Panc1 (cell line): ENCODE measurements at regions not wholly inside any gene's neighbourhood (a gene's known extent, or its start where the extent isn't known, plus 50 kb on each side); places are given as distances from the start of the nearest gene placed in this dataset.
A peak's percentile ranks its signal among the peaks of the same experiment; 100 is the strongest.

Source experiments
- ATAC-seq: fragments of 200-7000 bp; cut with Tn5 transposase; 2 replicates; pipeline ENCODE4 v1.9.1; 2020; ENCODE audit warnings: mild to moderate bottlenecking, moderate library complexity
- BruUV-seq: library from RNA; stranded (reverse); fragments of 400-500 nt; replicated peaks from 2 replicates; lab custom pipeline; 2021; lab: Mats Ljungman, UMichigan
- CTCF ChIA-PET: fragments of 300-600 bp; sonication (Branson Sonifier 250); formaldehyde crosslinking; loops from one replicate; lab custom pipeline; 2022; ENCODE audit warnings: antibody characterized with exemption; lab: Charles Lee
- POLR2A ChIA-PET: fragments of 300-600 bp; sonication (Branson Sonifier 250); formaldehyde crosslinking; loops from one replicate; lab custom pipeline; 2022; ENCODE audit warnings: antibody characterized with exemption; lab: Charles Lee
- DNase-seq: peaks from one replicate; pipeline ENCODE4 v3.0.0-alpha.2; 2010; ENCODE audit warnings: low read depth, low spot score
- H3K27ac ChIP-seq: 2 replicates; pipeline ENCODE4 v1.5.1; 2011; ENCODE audit warnings: mild to moderate bottlenecking, low read length, inconsistent platforms
- H3K27me3 ChIP-seq: fragments of 200-500 bp; sonication (Bioruptor generic); 2 replicates; pipeline ENCODE4 v1.6.0; 2014; ENCODE audit warnings: low read length, inconsistent platforms; ENCODE audit not compliant: control insufficient read depth, insufficient read depth
- H3K36me3 ChIP-seq: fragments of 200-500 bp; sonication (Bioruptor generic); 2 replicates; pipeline ENCODE4 v1.5.1; 2014; ENCODE audit warnings: inconsistent platforms, mild to moderate bottlenecking, low read length, moderate library complexity; ENCODE audit not compliant: control insufficient read depth, insufficient read depth
- H3K4me1 ChIP-seq: 2 replicates; pipeline ENCODE4 v1.5.1; 2011; ENCODE audit warnings: inconsistent platforms, mild to moderate bottlenecking, low read length, moderate library complexity; ENCODE audit not compliant: control insufficient read depth, insufficient read depth
- H3K4me3 ChIP-seq, 2 experiments: 2 replicates each; pipeline ENCODE4 v1.5.1; 2011 to 2012; ENCODE audit warnings: low read depth in 2 of 2, low read length in 2 of 2, mild to moderate bottlenecking in 2 of 2, inconsistent platforms in 1 of 2, moderate library complexity in 1 of 2
- H3K9me3 ChIP-seq: fragments of 200-500 bp; sonication (Bioruptor generic); 2 replicates; pipeline ENCODE4 v1.5.1; 2014; ENCODE audit warnings: low read depth, mild to moderate bottlenecking, inconsistent platforms, low read length, moderate library complexity; ENCODE audit not compliant: control insufficient read depth, insufficient read depth
- CTCF ChIP-seq: fragments of 450-650 bp; IDR thresholded peaks from 2 replicates; pipeline ENCODE4 v1.5.1; 2017; ENCODE audit warnings: mild to moderate bottlenecking
- POLR2AphosphoS5 ChIP-seq: IDR thresholded peaks from 2 replicates; pipeline ENCODE4 v1.6.1; 2012; ENCODE audit warnings: mild to moderate bottlenecking, low read depth, low read length, moderate library complexity
- REST ChIP-seq, 2 experiments: IDR thresholded peaks; 2 replicates each; pipeline ENCODE4 v1.6.1; 2011 to 2012; ENCODE audit warnings: low read depth in 2 of 2, control low read depth in 1 of 2, low read length in 1 of 2, mild to moderate bottlenecking in 1 of 2, moderate library complexity in 1 of 2; ENCODE audit not compliant: insufficient read depth in 1 of 2
- SIN3A ChIP-seq: IDR thresholded peaks from 2 replicates; pipeline ENCODE4 v1.6.1; 2012; ENCODE audit warnings: low read depth, mild to moderate bottlenecking, low read length, moderate library complexity, borderline replicate concordance; ENCODE audit not compliant: insufficient read depth
- TCF7L2 ChIP-seq: IDR thresholded peaks from 2 replicates; pipeline ENCODE4 v1.6.1; 2011; ENCODE audit warnings: mild to moderate bottlenecking, low read depth, low read length, inconsistent platforms
- in situ Hi-C: cut with HindIII; loops from 2 replicates; pipeline ENCODE4 v1.10.0; 2016; ENCODE audit warnings: low sequenced_read_pairs, low pct_unique_long_range_greater_than_20kb
- intact Hi-C: fragments of 100-400 bp; cut with micrococcal nuclease; formaldehyde crosslinking; loops from one replicate; pipeline ENCODE4 v1.10.0; 2022; ENCODE audit not compliant: unreplicated experiment

GRCh38 chr7:130868139-130868538 lies 134.1 kb upstream of the KLF14 start:
- Histone ChIP-seq H3K27me3 (no peaks in the 10 kb centered on the region), H3K4me1 (peaks cover 19% of the 10 kb centered on the region), H3K27ac (no peak overlapping the region), H3K4me3 (no peak overlapping the region), H3K9me3 (no peaks in the 10 kb centered on the region), H3K36me3 (peaks cover 8% of the 10 kb centered on the region; the same call in 1 of the 2 replicates)
- DNase-seq (no peak), ATAC-seq (no peak)
- no peak for TF ChIP-seq REST (IDR thresholded peaks at IDR 0.05; ENCODE audit: insufficient read depth in 1 of 2, low read depth in 2 of 2, low read length in 1 of 2)
- TF ChIP-seq POLR2AphosphoS5 = no peak
- no peak for TF ChIP-seq CTCF
- no peak for TF ChIP-seq TCF7L2
- TF ChIP-seq SIN3A = no peak
- intact Hi-C loops = no loop called here
- POLR2A ChIA-PET = no interaction called here
- CTCF ChIA-PET = no interaction called here
- TSS peak; percentile 47 for BruUV-seq
- in situ Hi-C loops = no loop called here

- no peaks in the 10 kb centered on the region for H3K9me3 ChIP-seq
- DNase-seq (no peak), ATAC-seq (no peak)
- CTCF ChIA-PET = no interaction called here
- in situ Hi-C loops (no loop called here), intact Hi-C loops (no loop called here)
- POLR2A ChIA-PET = no interaction called here
- peaks cover 8% of the 10 kb centered on the region; the same call in 1 of the 2 replicates for H3K36me3 ChIP-seq
- H3K4me3 ChIP-seq = no peak overlapping the region
- H3K27me3 ChIP-seq = no peaks in the 10 kb centered on the region
- no peak overlapping the region for H3K27ac ChIP-seq
- TF ChIP-seq REST (IDR thresholded peaks at IDR 0.05; ENCODE audit: insufficient read depth in 1 of 2, low read depth in 2 of 2, low read length in 1 of 2) (no peak), TCF7L2 (no peak), POLR2AphosphoS5 (peak; percentile 55)
- H3K4me1 ChIP-seq = peaks cover 36% of the 10 kb centered on the region
- no TSS peak for BruUV-seq
These were observed 135.9 kb upstream of the KLF14 start for GRCh38 chr7:130869918-130870317.
